ENCODE measurements at regions not wholly inside any gene's neighbourhood (a gene's known extent, or its start where the extent isn't known, plus 50 kb on each side); places are given as distances from the start of the nearest gene placed in this dataset.

DNA sequence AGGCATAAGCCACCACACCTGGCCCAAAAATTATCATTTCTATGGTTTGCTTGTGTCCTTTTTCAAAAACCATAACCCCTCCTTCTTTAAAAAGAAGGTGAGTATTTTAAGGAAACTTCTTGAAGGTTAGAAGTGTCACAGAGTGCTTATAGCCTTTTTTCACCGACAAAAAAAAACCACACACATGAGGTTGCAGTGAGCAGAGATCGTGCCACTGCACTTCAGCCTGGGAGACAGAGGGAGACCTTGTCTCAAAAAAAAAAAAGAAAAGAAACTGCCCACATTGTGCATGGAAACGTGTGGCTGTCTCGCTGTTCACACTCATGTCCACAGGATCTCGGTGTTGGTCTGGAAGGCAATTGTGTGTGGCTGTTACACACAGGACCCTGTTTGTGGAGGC is 157.4 kb upstream of the PFKP start:
- Histone ChIP-seq H3K14ac (replicated peaks; ENCODE audit: low read depth, low read length) (no peak overlapping the region), H2AFZ (replicated peaks; ENCODE audit: low read length, poor library complexity) (no peak overlapping the region), H2BK15ac (ENCODE audit: low read depth, low read length) (no peak overlapping the region), H4K20me1 (ENCODE audit: insufficient read depth, low read length) (no peaks in the 10 kb centered on the region), H4K5ac (ENCODE audit: low read depth, low read length) (no peak overlapping the region), H3K4me2 (ENCODE audit: low read depth, low read length) (no peak overlapping the region), H2AK9ac (replicated peaks; ENCODE audit: low read depth, low read length, poor library complexity) (no peak overlapping the region), H2BK5ac (ENCODE audit: low read depth, low read length, poor library complexity, severe bottlenecking) (no peak overlapping the region), H3K9ac (ENCODE audit: low read depth, low read length) (no peak overlapping the region), H4K91ac (ENCODE audit: insufficient read depth, low read depth, low read length) (no peak overlapping the region), H2BK120ac (ENCODE audit: low read depth, low read length) (no peak overlapping the region), H3K23ac (ENCODE audit: low read depth, low read length) (no peak overlapping the region), H3K9me1 (ENCODE audit: insufficient read depth, low read length) (no peaks in the 10 kb centered on the region), H3K9me3 (ENCODE audit: control insufficient read depth, insufficient read depth, low read length) (no peaks in the 10 kb centered on the region), H2BK20ac (ENCODE audit: low read depth, low read length) (no peak overlapping the region), H3K56ac (ENCODE audit: extremely low read depth, insufficient read depth, low read length) (no peak overlapping the region), H3K27ac (ENCODE audit: insufficient read depth, low read length) (no peak overlapping the region), H2AK5ac (ENCODE audit: low read depth, low read length) (no peak overlapping the region), H4K8ac (ENCODE audit: low read depth in 2 of 2, low read length in 2 of 2) (no peak overlapping the region), H3K18ac (ENCODE audit: low read depth, low read length) (no peak overlapping the region), H3K4ac (ENCODE audit: low read depth, low read length) (no peak overlapping the region), H3K79me1 (ENCODE audit: low read depth in 1 of 2, low read length in 2 of 2) (no peaks in the 10 kb centered on the region), H3K4me3 (ENCODE audit: insufficient read depth, low read depth, low read length) (no peak overlapping the region), H3K4me1 (ENCODE audit: control insufficient read depth, insufficient read depth, low read length) (no peaks in the 10 kb centered on the region), H3K36me3 (ENCODE audit: control insufficient read depth, insufficient read depth, low read length) (no peaks in the 10 kb centered on the region), H3K27me3 (ENCODE audit: control insufficient read depth, insufficient read depth, low read length) (peaks cover 5% of the 10 kb centered on the region; the same call in 1 of the 2 replicates)
- dilution Hi-C loops (cut with HindIII; ENCODE audit: low sequenced_read_pairs, unreplicated experiment) = no loop called here
- BruUV-seq (replicated peaks) = no TSS peak
- TF ChIP-seq POLR2A (IDR thresholded peaks at IDR 0.05; ENCODE audit: low read depth, low read length) = no peak
- no peak for TF ChIP-seq CEBPB (IDR thresholded peaks at IDR 0.05; ENCODE audit: low read depth, low read length)
- TF ChIP-seq SMC3 (IDR thresholded peaks at IDR 0.05; ENCODE audit: low read depth, low read length) = no peak
- no peak for TF ChIP-seq BHLHE40 (IDR thresholded peaks at IDR 0.05; ENCODE audit: low read depth, low read length)
- DNase-seq (no peak), ATAC-seq (ENCODE audit: low read depth) (no peak)
- in situ Hi-C loops (cut with MboI; ENCODE audit: low sequenced_read_pairs) = no loop called here
- POLR2A ChIA-PET (ENCODE audit: unreplicated experiment) = no interaction called here
- CTCF ChIA-PET = no interaction called here
- no CpG with 5 or more reads among the region's 5 CpGs for WGBS, 2 experiments (ENCODE audit: extremely low coverage in 2 of 2, insufficient read length in 1 of 2)
- intact Hi-C loops (cut with micrococcal nuclease) = no loop called here
